ENCODE measurements at regions not wholly inside any gene's neighbourhood (a gene's known extent, or its start where the extent isn't known, plus 50 kb on each side); places are given as distances from the start of the nearest gene placed in this dataset.

DNA sequence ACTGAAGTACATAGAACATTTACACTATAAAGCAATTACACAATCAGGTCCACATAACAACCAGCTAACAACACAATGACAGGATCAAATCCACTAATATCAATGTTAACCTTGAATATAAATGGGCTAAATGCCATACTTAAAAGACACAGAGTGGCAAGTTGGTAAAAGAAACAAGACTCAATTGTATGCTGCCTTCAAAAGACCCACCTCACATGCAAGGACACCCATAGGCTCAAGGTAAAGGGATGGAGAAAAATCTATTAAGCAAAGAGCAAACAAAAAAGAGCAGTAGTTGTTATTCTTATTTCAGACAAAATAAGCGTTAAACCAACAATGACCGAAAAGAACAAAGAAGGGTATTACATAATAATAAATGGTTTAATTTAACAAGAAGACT, 183.3 kb downstream of the PYDC2 start:
- Histone ChIP-seq H4K8ac (ENCODE audit: low read depth, low read length) (no peak overlapping the region), H2BK120ac (ENCODE audit: low read depth, low read length) (no peak overlapping the region), H3K23ac (ENCODE audit: low read depth, low read length, poor library complexity) (no peak overlapping the region), H3K9ac (ENCODE audit: low read depth, low read length, poor library complexity) (no peak overlapping the region), H2AFZ (ENCODE audit: low read length) (no peak overlapping the region), H3K4ac (ENCODE audit: low read length) (no peak overlapping the region), H2BK15ac (ENCODE audit: low read length) (no peak overlapping the region), H3K9me3 (replicated peaks in 1 of 2; ENCODE audit: control insufficient read depth in 2 of 2, insufficient read depth in 1 of 2, low read depth in 1 of 2, low read length in 2 of 2) (no peaks in the 10 kb centered on the region), H3K18ac (ENCODE audit: low read length) (no peak overlapping the region), H3K4me2 (ENCODE audit: insufficient read depth, low read length, poor library complexity, severe bottlenecking) (no peak overlapping the region), H3K27ac (replicated peaks; ENCODE audit: low read length) (no peak overlapping the region), H4K91ac (ENCODE audit: low read depth, low read length, poor library complexity) (no peak overlapping the region), H3K27me3 (ENCODE audit: control insufficient read depth in 3 of 3, insufficient read depth in 3 of 3, low read depth in 1 of 3, low read length in 3 of 3) (no peaks in the 10 kb centered on the region), H3K4me3 (ENCODE audit: low read length in 2 of 2) (no peak overlapping the region), H3K79me1 (ENCODE audit: low read depth, low read length) (no peaks in the 10 kb centered on the region), H3K14ac (ENCODE audit: low read length) (no peak overlapping the region), H2BK5ac (ENCODE audit: low read length) (no peak overlapping the region), H2BK12ac (ENCODE audit: low read length) (no peak overlapping the region), H3K4me1 (ENCODE audit: control insufficient read depth in 2 of 2, insufficient read depth in 1 of 2, low read depth in 1 of 2, low read length in 2 of 2) (no peaks in the 10 kb centered on the region), H3K36me3 (replicated peaks in 1 of 2; ENCODE audit: control insufficient read depth in 2 of 2, insufficient read depth in 2 of 2, low read length in 2 of 2) (no peaks in the 10 kb centered on the region), H2AK5ac (ENCODE audit: low read depth, low read length) (no peak overlapping the region)
- no peak for DNase-seq (ENCODE audit: low spot score)
- no CpG with 5 or more reads among the region's 2 CpGs for WGBS, 2 donors (ENCODE audit: extremely low coverage in 2 of 2, insufficient read length in 2 of 2, insufficient replicate concordance in 1 of 2)

DNA sequence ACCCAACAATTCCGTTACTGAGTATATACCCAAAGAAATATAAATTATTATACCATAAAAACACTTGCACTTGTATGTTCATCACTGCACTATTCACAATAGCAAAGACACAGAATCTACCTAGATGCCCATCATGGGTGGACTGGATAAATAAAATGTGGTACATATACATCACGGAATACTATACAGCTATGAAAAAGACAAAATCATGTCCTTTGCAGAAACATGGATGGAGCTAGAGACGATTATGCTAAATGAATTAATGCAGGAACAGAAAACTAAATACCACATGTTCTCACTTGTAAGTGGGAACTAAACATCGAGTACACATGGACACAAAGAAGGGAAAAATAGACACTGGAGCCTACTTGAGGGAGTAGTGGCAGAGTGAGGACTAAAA, 185.3 kb downstream of the PYDC2 start:
- Histone ChIP-seq H2BK15ac (ENCODE audit: low read length) (no peak overlapping the region), H3K18ac (ENCODE audit: low read length) (no peak overlapping the region), H3K4me1 (ENCODE audit: control insufficient read depth in 2 of 2, insufficient read depth in 1 of 2, low read depth in 1 of 2, low read length in 2 of 2) (no peaks in the 10 kb centered on the region), H3K27me3 (ENCODE audit: control insufficient read depth in 3 of 3, insufficient read depth in 3 of 3, low read depth in 1 of 3, low read length in 3 of 3) (no peaks in the 10 kb centered on the region), H3K79me1 (ENCODE audit: low read depth, low read length) (no peaks in the 10 kb centered on the region), H2BK120ac (ENCODE audit: low read depth, low read length) (no peak overlapping the region), H3K36me3 (replicated peaks in 1 of 2; ENCODE audit: control insufficient read depth in 2 of 2, insufficient read depth in 2 of 2, low read length in 2 of 2) (no peaks in the 10 kb centered on the region), H3K4me3 (ENCODE audit: low read length in 2 of 2) (no peak overlapping the region), H2AFZ (ENCODE audit: low read length) (no peak overlapping the region), H3K4me2 (ENCODE audit: insufficient read depth, low read length, poor library complexity, severe bottlenecking) (no peak overlapping the region), H2BK12ac (ENCODE audit: low read length) (no peak overlapping the region), H3K4ac (ENCODE audit: low read length) (no peak overlapping the region), H3K9ac (ENCODE audit: low read depth, low read length, poor library complexity) (no peak overlapping the region), H3K23ac (ENCODE audit: low read depth, low read length, poor library complexity) (no peak overlapping the region), H3K27ac (replicated peaks; ENCODE audit: low read length) (no peak overlapping the region), H3K9me3 (replicated peaks in 1 of 2; ENCODE audit: control insufficient read depth in 2 of 2, insufficient read depth in 1 of 2, low read depth in 1 of 2, low read length in 2 of 2) (peaks cover 0 to 3% of the 10 kb centered on the region in 2 donors), H2AK5ac (ENCODE audit: low read depth, low read length) (no peak overlapping the region), H4K91ac (ENCODE audit: low read depth, low read length, poor library complexity) (no peak overlapping the region), H3K14ac (ENCODE audit: low read length) (no peak overlapping the region), H2BK5ac (ENCODE audit: low read length) (no peak overlapping the region), H4K8ac (ENCODE audit: low read depth, low read length) (no peak overlapping the region)
- DNase-seq (ENCODE audit: low spot score), result no peak
- WGBS, 2 donors (ENCODE audit: extremely low coverage in 2 of 2, insufficient read length in 2 of 2, insufficient replicate concordance in 1 of 2), result no CpG with 5 or more reads among the region's 4 CpGs

DNA sequence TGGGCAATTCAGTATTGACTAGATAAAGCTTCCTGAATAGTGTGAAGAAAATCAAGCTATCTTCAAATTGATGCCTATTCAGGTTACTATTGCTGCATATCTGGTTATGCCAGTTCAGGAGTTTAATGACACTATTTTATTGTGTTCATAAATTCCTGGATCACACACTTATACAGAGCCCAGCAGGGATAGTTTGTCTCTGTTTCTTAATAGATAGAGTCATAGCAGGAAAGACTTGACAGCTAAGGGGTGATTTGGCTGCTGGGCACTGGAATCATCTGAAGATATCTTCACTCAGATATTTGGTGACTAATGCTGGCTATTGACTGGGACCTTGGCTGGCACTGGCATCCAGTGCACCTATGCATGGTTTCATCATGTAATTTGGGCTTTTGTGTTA, 187.8 kb downstream of the PYDC2 start:
- Histone ChIP-seq H3K14ac (ENCODE audit: low read length) (no peak overlapping the region), H3K36me3 (replicated peaks in 1 of 2; ENCODE audit: control insufficient read depth in 2 of 2, insufficient read depth in 2 of 2, low read length in 2 of 2) (no peaks in the 10 kb centered on the region), H4K8ac (ENCODE audit: low read depth, low read length) (no peak overlapping the region), H3K9ac (ENCODE audit: low read depth, low read length, poor library complexity) (no peak overlapping the region), H3K4me1 (ENCODE audit: control insufficient read depth in 2 of 2, insufficient read depth in 1 of 2, low read depth in 1 of 2, low read length in 2 of 2) (no peaks in the 10 kb centered on the region), H2BK5ac (ENCODE audit: low read length) (no peak overlapping the region), H3K27ac (replicated peaks; ENCODE audit: low read length) (no peak overlapping the region), H3K23ac (ENCODE audit: low read depth, low read length, poor library complexity) (no peak overlapping the region), H3K18ac (ENCODE audit: low read length) (no peak overlapping the region), H4K91ac (ENCODE audit: low read depth, low read length, poor library complexity) (no peak overlapping the region), H2BK15ac (ENCODE audit: low read length) (no peak overlapping the region), H3K4ac (ENCODE audit: low read length) (no peak overlapping the region), H2AFZ (ENCODE audit: low read length) (no peak overlapping the region), H3K79me1 (ENCODE audit: low read depth, low read length) (no peaks in the 10 kb centered on the region), H2AK5ac (ENCODE audit: low read depth, low read length) (no peak overlapping the region), H3K9me3 (replicated peaks in 1 of 2; ENCODE audit: control insufficient read depth in 2 of 2, insufficient read depth in 1 of 2, low read depth in 1 of 2, low read length in 2 of 2) (peaks cover 0 to 4% of the 10 kb centered on the region in 2 donors), H2BK12ac (ENCODE audit: low read length) (no peak overlapping the region), H3K4me3 (ENCODE audit: low read length in 2 of 2) (no peak overlapping the region), H3K4me2 (ENCODE audit: insufficient read depth, low read length, poor library complexity, severe bottlenecking) (no peak overlapping the region), H2BK120ac (ENCODE audit: low read depth, low read length) (no peak overlapping the region), H3K27me3 (ENCODE audit: control insufficient read depth in 3 of 3, insufficient read depth in 3 of 3, low read depth in 1 of 3, low read length in 3 of 3) (no peaks in the 10 kb centered on the region)
- no peak for DNase-seq (ENCODE audit: low spot score)

DNA sequence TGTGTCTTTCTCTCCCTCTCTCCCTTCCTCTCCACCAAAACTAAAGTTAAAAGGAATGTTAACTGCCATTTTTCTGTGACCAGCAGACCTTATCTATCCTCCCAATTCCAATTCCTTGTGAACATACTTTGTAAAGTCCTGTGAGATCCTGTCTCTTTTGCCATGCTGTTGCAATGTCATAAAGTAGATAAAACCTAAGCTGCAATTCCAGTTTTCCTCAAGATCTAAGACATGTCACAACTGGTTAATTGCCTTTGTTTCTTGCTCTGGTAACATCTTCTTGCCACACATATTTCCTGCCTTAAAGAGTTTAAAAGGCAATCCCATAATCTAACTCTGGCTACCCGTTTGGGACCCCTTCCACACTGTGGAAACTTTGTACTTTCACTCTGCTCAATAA, 188.7 kb downstream of the PYDC2 start:
- Histone ChIP-seq H4K91ac (ENCODE audit: low read depth, low read length, poor library complexity) (no peak overlapping the region), H3K23ac (ENCODE audit: low read depth, low read length, poor library complexity) (no peak overlapping the region), H3K27me3 (ENCODE audit: control insufficient read depth in 3 of 3, insufficient read depth in 3 of 3, low read depth in 1 of 3, low read length in 3 of 3) (no peaks in the 10 kb centered on the region), H4K8ac (ENCODE audit: low read depth, low read length) (no peak overlapping the region), H3K4me2 (ENCODE audit: insufficient read depth, low read length, poor library complexity, severe bottlenecking) (no peak overlapping the region), H2BK15ac (ENCODE audit: low read length) (no peak overlapping the region), H3K79me1 (ENCODE audit: low read depth, low read length) (no peaks in the 10 kb centered on the region), H3K4ac (ENCODE audit: low read length) (no peak overlapping the region), H3K4me1 (ENCODE audit: control insufficient read depth in 2 of 2, insufficient read depth in 1 of 2, low read depth in 1 of 2, low read length in 2 of 2) (no peaks in the 10 kb centered on the region), H2BK12ac (ENCODE audit: low read length) (no peak overlapping the region), H3K18ac (ENCODE audit: low read length) (no peak overlapping the region), H2AFZ (ENCODE audit: low read length) (no peak overlapping the region), H3K27ac (replicated peaks; ENCODE audit: low read length) (no peak overlapping the region), H3K14ac (ENCODE audit: low read length) (no peak overlapping the region), H3K4me3 (ENCODE audit: low read length in 2 of 2) (no peak overlapping the region), H3K9me3 (replicated peaks in 1 of 2; ENCODE audit: control insufficient read depth in 2 of 2, insufficient read depth in 1 of 2, low read depth in 1 of 2, low read length in 2 of 2) (peaks cover 0 to 7% of the 10 kb centered on the region in 2 donors), H2BK5ac (ENCODE audit: low read length) (no peak overlapping the region), H3K36me3 (replicated peaks in 1 of 2; ENCODE audit: control insufficient read depth in 2 of 2, insufficient read depth in 2 of 2, low read length in 2 of 2) (no peaks in the 10 kb centered on the region), H3K9ac (ENCODE audit: low read depth, low read length, poor library complexity) (no peak overlapping the region), H2AK5ac (ENCODE audit: low read depth, low read length) (no peak overlapping the region), H2BK120ac (ENCODE audit: low read depth, low read length) (no peak overlapping the region)
- no peak for DNase-seq (ENCODE audit: low spot score)
- no CpG with 5 or more reads among the region's 1 CpG for WGBS, 2 donors (ENCODE audit: extremely low coverage in 2 of 2, insufficient read length in 2 of 2, insufficient replicate concordance in 1 of 2)

All from neuronal stem cell (in vitro differentiated cells).